Right atrium auricular region (tissue), 2 donors: ENCODE measurements at regions not wholly inside any gene's neighbourhood (a gene's known extent, or its start where the extent isn't known, plus 50 kb on each side); places are given as distances from the start of the nearest gene placed in this dataset.
"Not testable (repeated sequence)": the region's sequence is repeated elsewhere in the genome, so short reads cannot be mapped to it uniquely, and the experiment has no call there.

Experiments used
- DNase-seq: peaks from one replicate; pipeline ENCODE4 v3.0.0-alpha.2; 2019; ENCODE audit warnings: low spot score
- H3K27ac ChIP-seq, 2 donors: fragments of 200-600 bp; sonication (generic); 1 replicate in 1 of 2; 2 replicates in 1 of 2; pipeline ENCODE4 v1.5.1; 2016 to 2019
- H3K27me3 ChIP-seq, 2 donors: fragments of 200-600 bp; sonication (generic); one replicate each; pipeline versions ENCODE4 v1.5.1 to v1.6.0; 2017 to 2019
- H3K36me3 ChIP-seq: fragments of 200-600 bp; sonication (generic); one replicate; pipeline ENCODE4 v1.5.1; 2016
- H3K4me1 ChIP-seq, 2 donors: fragments of 200-600 bp; sonication (generic); one replicate each; pipeline versions ENCODE4 v1.5.1 to v1.6.0; 2017 to 2019
- H3K4me3 ChIP-seq, 2 donors: fragments of 200-600 bp; sonication (generic); 1 replicate in 1 of 2; 2 replicates in 1 of 2; pipeline ENCODE4 v1.5.1; 2017 to 2019; ENCODE audit warnings: mild to moderate bottlenecking in 1 of 2, moderate library complexity in 1 of 2
- H3K9me3 ChIP-seq, 2 donors: fragments of 200-600 bp; sonication (generic); one replicate each; pipeline ENCODE4 v1.5.1; 2019
- CTCF ChIP-seq, 2 donors: fragments of 200-600 bp; sonication (generic); IDR thresholded peaks; one replicate each; pipeline ENCODE4 v1.5.1; 2019; ENCODE audit warnings: antibody characterized with exemption in 2 of 2

DNA sequence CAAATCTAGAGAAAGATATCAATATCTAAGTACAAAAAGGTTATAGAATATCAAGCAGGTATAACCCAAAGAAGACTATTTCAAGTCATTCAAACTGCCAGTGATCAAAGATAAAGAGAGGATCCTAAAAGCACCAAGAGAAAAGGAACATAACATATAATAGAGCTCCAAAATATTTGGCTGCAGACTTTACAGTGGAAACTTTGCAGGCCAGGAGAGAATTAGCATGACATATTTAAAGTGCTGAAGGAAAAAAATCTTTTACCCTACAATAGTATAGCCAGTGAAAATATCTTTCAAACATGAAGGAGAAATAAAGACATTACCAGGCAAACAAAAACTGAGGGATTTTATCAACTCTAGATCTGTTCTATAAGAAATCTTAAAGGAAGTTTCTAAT lies 254.3 kb upstream of the ARHGEF26 start:
- H3K36me3 ChIP-seq: no peaks in the 10 kb centered on the region
- H3K4me3 ChIP-seq: no peak overlapping the region
- no peaks in the 10 kb centered on the region for H3K9me3 ChIP-seq
- DNase-seq: no peak
- H3K27ac ChIP-seq: no peak overlapping the region
- no peaks in the 10 kb centered on the region for H3K27me3 ChIP-seq
- no peak for TF ChIP-seq CTCF (IDR thresholded peaks at IDR 0.05)
- H3K4me1 ChIP-seq: no peaks in the 10 kb centered on the region

- not testable (repeated sequence) for H3K27me3 ChIP-seq, DNase-seq, H3K4me3 ChIP-seq, H3K27ac ChIP-seq, H3K4me1 ChIP-seq, H3K36me3 ChIP-seq
- peaks cover 0 to 18% of the 10 kb centered on the region in 2 donors for H3K9me3 ChIP-seq
Measured at GRCh38 chr3:153874348-153874747, 246.8 kb upstream of the ARHGEF26 start.

DNA sequence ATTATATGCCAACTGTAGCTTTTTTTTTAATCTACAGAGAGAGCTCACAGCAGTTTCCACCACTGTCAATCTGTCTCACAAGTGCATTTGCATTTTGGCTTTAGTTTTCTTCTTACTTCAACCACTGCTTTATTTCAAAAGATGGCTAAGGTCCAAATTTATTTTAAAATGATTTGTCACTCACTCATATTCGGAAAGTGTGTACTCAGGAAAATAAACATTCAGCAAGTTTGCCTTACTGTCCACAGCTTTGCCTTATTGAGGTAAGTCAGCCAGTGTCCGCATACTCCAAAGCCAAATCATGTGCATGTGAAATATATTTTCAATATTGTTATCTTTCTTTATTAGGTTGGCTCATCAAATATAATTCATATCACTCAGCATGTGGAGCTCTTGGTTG lies 240.7 kb upstream of the ARHGEF26 start:
- no peak for DNase-seq
- no peak for TF ChIP-seq CTCF (IDR thresholded peaks at IDR 0.05)
- no peaks in the 10 kb centered on the region for H3K9me3 ChIP-seq

GRCh38 chr3:153881201-153881600 lies 240.0 kb upstream of the ARHGEF26 start:
- TF ChIP-seq CTCF (IDR thresholded peaks at IDR 0.05): no peak
- DNase-seq: no peak
- H3K36me3 ChIP-seq: no peaks in the 10 kb centered on the region
- H3K27me3 ChIP-seq: no peaks in the 10 kb centered on the region
- no peak overlapping the region for H3K4me3 ChIP-seq
- H3K4me1 ChIP-seq: no peaks in the 10 kb centered on the region
- no peaks in the 10 kb centered on the region for H3K9me3 ChIP-seq
- no peak overlapping the region for H3K27ac ChIP-seq

More for the DNA sequence above, 240.7 kb upstream of the ARHGEF26 start:
- H3K27me3 ChIP-seq: no peaks in the 10 kb centered on the region
- H3K4me3 ChIP-seq: no peak overlapping the region
- H3K36me3 ChIP-seq: no peaks in the 10 kb centered on the region
- no peak overlapping the region for H3K27ac ChIP-seq
- no peaks in the 10 kb centered on the region for H3K4me1 ChIP-seq

DNA sequence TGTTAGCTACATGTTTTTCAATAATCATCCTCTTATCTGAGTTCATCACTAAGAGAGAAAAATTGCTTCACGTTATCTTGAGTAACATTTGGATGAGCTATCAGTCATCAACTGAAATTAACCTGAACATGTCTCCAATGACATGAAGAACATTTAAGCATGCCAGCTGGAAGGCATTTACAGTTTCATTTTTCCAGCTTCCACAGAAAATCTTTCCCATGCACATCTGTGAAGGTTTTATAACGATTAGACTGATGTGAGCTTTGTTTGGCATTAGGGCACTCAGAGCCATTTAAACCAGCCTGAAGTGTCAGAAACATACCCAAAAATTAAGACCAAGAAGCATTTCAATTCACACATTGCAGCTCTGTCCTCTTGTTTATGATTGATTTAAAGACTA lies 235.8 kb upstream of the ARHGEF26 start:
- Histone ChIP-seq H3K4me3 (no peak overlapping the region), H3K27ac (no peak overlapping the region), H3K36me3 (no peaks in the 10 kb centered on the region), H3K4me1 (no peaks in the 10 kb centered on the region), H3K9me3 (no peaks in the 10 kb centered on the region), H3K27me3 (no peaks in the 10 kb centered on the region)
- TF ChIP-seq CTCF (IDR thresholded peaks at IDR 0.05): no peak
- no peak for DNase-seq

DNA sequence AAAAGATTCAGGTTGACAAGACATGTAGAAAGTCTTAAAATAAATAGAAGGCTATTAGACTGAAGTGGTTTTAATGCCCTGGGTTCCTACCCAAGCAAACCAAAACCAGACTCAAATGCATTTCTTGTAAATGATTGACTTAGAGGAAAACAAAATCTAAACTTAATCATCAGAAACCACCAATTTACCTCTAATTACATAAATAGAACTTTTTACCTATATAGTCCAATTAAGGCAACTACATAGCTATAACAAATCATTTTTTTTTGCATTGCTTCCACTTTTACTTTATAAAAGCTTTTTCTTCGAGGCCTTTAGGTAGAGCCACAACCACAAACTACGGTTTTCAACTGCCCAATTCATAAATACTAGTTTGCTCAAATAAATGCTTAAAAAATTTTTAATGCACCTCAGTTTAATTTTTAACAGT lies 231.3 kb upstream of the ARHGEF26 start:
- Histone ChIP-seq H3K4me3 (no peak overlapping the region), H3K4me1 (no peaks in the 10 kb centered on the region), H3K27ac (no peak overlapping the region), H3K27me3 (no peaks in the 10 kb centered on the region), H3K36me3 (no peaks in the 10 kb centered on the region), H3K9me3 (no peaks in the 10 kb centered on the region)
- no peak for TF ChIP-seq CTCF (IDR thresholded peaks at IDR 0.05)
- no peak for DNase-seq
